ENCODE measurements at regions not wholly inside any gene's neighbourhood (a gene's known extent, or its start where the extent isn't known, plus 50 kb on each side); places are given as distances from the start of the nearest gene placed in this dataset.

DNA sequence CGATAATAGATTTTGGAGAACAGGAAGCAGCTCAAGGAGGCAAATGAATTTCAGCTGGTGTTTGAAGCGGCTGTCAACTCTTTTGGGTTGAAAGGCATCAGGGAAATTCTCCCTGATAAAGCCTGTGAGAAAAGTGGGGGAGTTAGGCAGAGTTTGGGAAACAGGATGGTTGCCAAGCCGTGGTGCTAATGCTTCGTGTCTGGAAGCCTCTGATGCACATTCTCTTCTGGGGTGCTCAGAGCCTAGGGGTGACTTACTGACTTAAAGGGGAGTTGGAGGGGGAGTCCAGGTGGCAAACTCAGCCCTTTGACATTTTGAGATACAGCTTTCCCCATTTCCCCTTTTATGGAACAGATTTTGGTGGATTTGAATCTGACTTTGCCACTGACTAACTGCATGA, 202.5 kb upstream of the CLINT1 start:
- TF ChIP-seq, protein P1, sequence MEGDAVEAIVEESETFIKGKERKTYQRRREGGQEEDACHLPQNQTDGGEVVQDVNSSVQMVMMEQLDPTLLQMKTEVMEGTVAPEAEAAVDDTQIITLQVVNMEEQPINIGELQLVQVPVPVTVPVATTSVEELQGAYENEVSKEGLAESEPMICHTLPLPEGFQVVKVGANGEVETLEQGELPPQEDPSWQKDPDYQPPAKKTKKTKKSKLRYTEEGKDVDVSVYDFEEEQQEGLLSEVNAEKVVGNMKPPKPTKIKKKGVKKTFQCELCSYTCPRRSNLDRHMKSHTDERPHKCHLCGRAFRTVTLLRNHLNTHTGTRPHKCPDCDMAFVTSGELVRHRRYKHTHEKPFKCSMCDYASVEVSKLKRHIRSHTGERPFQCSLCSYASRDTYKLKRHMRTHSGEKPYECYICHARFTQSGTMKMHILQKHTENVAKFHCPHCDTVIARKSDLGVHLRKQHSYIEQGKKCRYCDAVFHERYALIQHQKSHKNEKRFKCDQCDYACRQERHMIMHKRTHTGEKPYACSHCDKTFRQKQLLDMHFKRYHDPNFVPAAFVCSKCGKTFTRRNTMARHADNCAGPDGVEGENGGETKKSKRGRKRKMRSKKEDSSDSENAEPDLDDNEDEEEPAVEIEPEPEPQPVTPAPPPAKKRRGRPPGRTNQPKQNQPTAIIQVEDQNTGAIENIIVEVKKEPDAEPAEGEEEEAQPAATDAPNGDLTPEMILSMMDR (IDR thresholded peaks at IDR 0.05; ENCODE audit: insufficient read depth, low read length, poor library complexity, severe bottlenecking), result no peak
- TF ChIP-seq EZH2phosphoT487 (conservative IDR thresholded peaks at IDR 0.05; ENCODE audit: low read length), result no peak

Data from SU-DHL-6 (cell line).